HG02588 (cell line): ENCODE measurements at regions not wholly inside any gene's neighbourhood (a gene's known extent, or its start where the extent isn't known, plus 50 kb on each side); places are given as distances from the start of the nearest gene placed in this dataset.

Experiments used
- ATAC-seq: cut with Tn5 transposase; IDR thresholded peaks from one replicate; pipeline ENCODE4 v1.9.1; 2021; ENCODE audit warnings: mild to moderate bottlenecking, moderate library complexity; ENCODE audit not compliant: unreplicated experiment

GRCh38 chr1:50358962-50359361 is 64.3 kb downstream of the DMRTA2 start:
- no peak for ATAC-seq

- ATAC-seq: no peak
Measured at GRCh38 chr1:50357186-50357585, 66.1 kb downstream of the DMRTA2 start.

GRCh38 chr1:50354813-50355212 is 68.4 kb downstream of the DMRTA2 start:
- no peak for ATAC-seq

DNA sequence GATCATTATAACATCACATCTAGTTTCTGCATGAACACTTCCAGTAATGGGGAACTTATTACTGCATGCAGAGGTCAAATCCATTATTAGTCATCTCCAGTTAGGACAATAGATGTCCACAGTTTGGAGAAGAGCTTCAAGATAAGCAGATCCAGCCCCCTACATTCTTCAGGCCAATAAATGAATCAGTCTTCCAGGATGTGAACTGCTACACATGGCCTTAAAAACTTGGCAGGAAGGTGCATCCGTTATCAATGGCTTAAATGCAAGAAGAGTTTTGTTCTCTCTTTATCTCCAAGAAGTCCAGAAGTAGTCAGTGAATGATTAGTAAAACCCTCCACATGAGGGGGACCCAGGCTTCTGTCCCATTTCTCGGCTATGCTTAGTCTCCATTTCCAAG is 70.8 kb downstream of the DMRTA2 start:
- no peak for ATAC-seq

- ATAC-seq: no peak
Measured at GRCh38 chr1:50350868-50351267, 72.4 kb downstream of the DMRTA2 start.

DNA sequence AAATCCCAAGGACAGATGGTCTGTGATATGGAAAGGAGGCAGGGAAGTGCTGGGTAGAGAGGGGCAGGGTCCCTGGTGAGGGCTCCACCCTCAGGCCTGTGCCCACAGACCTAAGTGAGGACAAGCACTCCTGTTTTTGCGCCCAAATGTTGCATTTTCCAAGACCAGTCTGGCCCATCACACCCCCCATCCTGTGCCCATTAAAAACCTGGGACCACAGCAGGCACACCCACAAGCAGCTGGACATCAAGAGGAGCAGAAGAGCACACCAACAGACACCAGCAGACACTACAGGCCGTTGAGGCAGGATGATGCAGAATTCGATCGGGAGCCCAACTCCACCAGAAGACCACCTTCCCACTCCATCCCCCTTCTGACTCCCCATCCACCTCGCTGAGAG is 72.8 kb downstream of the DMRTA2 start:
- ATAC-seq: no peak

- ATAC-seq: no peak
Measured at GRCh38 chr1:50349242-50349565, 74.0 kb downstream of the DMRTA2 start.

DNA sequence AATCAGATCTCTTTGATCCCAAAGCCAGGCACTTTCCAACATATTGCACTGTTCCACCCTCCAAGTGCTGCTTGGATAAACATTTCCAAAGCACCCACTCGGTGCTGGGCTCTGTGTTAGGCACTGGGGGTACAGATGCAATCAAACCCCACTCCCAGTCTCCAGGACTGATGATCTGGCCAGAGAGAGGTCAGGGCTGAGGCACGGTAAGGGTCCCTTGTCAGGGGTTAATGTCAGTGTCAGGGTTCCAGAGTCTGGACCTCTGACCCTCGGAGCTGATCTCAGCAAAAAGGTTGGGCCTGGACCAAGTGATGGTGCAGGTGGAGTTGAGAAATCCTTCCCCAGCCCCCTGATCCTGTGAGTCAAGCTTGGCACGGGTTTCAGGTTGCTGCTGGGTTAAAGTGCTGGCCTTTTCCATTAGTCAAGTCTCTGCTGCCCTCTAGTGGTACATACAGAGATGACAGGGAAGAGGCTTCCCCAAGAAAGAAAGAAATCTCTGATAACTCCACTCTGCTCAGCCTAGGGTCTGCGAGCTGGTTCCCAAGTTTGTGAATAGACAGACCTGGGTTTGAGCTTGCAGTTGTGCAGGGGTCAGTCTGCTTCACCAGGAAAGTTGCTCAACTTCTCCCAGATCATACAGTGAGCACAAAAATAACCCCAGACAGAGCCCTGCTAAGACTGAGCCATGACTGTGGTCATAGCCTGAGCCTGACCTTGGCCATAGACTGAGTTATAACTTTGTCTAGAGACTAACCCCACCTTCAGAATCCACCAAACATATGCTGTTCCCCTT is 74.6 kb downstream of the DMRTA2 start:
- ATAC-seq: no peak

- ATAC-seq: no peak
Measured at GRCh38 chr1:50347933-50348332, 75.3 kb downstream of the DMRTA2 start.

DNA sequence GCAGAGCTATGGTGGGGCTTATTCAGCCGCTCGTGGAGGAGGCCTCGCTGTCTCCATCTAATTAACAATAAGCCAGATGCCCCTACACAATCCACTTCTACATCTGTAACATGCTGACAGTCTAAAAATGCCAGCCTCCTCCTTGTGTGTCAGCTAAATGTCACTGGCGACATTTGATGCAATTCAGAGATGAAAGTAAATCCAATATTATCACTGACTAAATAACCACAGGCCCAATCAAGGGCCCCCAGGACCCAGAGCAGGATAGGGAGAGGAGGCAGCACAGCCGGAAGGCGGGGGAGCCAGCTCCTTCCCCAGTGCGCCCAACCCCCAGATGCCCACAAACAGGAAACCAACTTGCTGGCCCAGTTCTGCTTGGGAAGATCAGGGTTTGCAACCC is 76.6 kb downstream of the DMRTA2 start:
- no peak for ATAC-seq

GRCh38 chr1:50343323-50343722 is 79.9 kb downstream of the DMRTA2 start:
- no peak for ATAC-seq

DNA sequence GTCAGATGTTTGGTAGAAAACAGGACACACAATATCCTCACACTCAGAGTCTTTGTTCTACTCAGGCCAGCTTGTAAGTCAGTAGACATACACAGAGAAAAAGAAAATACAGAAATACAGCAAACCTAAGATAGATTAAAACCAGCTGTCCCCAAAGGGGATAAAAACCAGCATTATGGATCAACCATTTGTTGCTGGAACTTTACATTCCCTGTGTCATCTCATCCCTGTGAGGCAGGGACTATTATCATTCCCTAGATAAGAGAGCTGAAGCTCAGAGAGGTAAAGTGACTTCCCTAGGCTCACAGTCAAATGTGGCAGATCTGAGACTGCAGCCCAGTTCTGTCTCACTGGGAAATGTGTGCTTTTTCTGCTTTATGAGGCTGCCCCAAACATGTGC is 80.7 kb downstream of the DMRTA2 start:
- no peak for ATAC-seq

- ATAC-seq: no peak
Measured at GRCh38 chr1:50335036-50335435, 88.2 kb downstream of the DMRTA2 start.

DNA sequence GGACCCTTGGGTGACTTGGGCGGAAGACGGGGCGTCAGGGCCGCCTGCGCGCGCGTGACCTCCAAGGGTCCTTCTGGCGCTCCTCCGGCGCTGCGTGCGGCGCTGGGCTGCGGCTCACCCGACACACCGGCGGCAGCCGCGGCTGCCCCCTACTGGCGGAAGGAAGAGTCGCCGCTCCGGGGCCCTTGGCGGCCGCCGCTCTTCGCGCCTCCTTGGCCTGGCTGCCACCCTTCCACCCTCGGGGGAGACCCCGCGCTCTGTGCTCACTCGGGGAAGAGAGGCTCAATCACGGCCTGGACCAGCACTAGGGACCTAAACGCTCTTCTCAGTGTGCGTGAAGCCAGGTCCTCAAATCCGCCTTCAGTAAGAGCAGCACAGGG is 89.7 kb downstream of the DMRTA2 start:
- peak; percentile 64 for ATAC-seq

GRCh38 chr1:50332941-50333594 is 90.2 kb downstream of the DMRTA2 start:
- ATAC-seq: peak; percentile 71

- no peak for ATAC-seq
Measured at GRCh38 chr1:50329332-50329932, 93.8 kb downstream of the DMRTA2 start.

DNA sequence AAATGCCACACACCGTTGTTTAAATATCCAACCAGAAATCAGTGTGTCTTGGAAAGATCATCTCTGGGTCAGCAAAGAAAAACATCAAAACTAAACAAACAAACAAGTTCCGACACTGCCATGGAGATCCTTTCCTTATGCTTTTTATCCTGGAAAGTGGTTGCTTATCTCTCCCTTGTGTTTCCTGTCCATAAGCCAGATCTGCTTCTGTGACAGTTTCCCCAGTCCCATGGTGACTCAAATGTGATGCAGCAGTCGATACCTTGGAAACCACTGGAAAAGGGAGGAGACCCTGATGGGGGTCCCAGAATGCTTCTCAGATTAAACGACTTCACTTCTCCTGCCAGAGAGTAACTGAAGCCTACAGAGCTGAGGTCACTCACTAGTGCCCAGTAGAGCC is 94.7 kb downstream of the DMRTA2 start:
- no peak for ATAC-seq

DNA sequence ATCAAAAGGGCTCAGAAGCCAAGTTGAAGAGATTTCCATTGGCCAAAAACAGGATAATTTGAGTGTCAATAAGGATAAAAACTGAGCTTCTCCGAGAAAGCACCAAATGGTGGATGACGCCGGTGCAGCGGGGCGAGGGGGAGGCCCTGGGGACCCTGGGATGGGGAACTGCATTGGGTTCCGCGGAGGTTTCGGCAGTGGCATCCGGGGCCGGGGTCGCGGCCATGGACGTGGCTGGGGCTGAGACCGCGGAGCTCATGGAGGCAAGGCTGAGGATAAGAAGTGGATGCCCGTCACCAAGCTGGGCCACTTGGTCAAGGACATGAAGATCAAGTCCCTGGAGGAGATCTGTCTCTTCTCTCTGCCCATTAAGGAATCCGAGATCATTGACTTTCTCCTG is 97.2 kb downstream of the DMRTA2 start:
- no peak for ATAC-seq

DNA sequence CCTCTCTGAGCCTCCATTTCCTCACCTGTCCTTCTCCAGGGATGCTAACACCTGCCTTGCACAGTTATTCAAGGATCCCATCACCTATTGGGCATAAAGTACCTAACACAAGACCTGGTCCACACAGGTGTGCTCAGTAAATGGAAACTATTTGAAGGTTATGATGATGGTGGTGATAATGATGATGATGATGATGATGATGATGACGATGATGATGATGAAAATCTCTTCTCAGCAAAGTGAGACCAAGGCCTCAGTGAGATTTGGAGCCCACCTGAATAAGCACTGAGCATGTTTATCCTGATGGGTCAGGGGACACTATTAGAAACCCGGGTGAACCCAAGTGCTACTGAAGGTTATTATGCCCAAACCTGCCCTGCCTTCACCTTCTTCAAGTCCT is 100.7 kb downstream of the DMRTA2 start:
- no peak for ATAC-seq

GRCh38 chr1:50318428-50318827 is 104.8 kb downstream of the DMRTA2 start:
- ATAC-seq: no peak

DNA sequence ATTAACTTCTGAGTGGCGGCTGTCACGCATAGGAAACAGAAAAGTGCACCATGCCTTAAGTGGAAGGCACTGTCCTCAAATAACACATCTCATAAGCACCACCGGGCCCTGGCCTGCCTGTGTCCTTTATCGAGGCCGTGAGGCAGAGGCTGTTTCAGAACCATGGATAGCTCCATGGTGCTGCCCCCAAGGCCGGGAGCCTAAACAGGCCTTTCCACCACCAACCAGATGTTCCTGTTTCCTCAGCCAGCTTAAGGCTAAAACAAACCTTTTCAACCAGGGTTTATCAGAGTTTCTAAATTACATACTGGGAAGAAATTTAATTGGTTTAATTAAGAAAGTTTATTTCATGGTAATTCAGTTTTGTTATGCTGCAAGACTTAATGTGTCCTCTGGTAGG is 114.4 kb downstream of the DMRTA2 start:
- no peak for ATAC-seq

- no peak for ATAC-seq
Measured at GRCh38 chr1:50305808-50306207, 117.4 kb downstream of the DMRTA2 start.
